ENCODE measurements at regions not wholly inside any gene's neighbourhood (a gene's known extent, or its start where the extent isn't known, plus 50 kb on each side); places are given as distances from the start of the nearest gene placed in this dataset.

DNA sequence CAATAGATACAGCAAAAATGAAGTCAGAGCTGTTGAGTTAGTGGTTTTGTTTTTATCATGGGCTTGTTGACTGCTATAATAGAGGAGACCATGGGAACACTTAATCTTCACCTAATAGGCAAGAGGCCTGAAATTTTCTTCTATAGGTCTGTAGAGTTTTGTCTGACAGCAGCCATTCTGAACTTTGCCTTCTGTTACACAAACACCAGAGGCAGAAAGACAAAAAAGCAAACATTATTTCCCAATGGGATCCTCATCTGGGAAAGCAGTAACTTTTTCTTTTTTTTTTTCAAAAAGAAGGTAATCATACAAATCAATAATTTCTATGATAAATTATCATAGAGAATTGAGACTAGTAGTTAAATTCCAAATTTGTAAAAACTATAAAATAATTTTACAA, 494.1 kb downstream of the TOX3 start:
- ATAC-seq, result no peak
- TF ChIP-seq TOX (CRISPR knock-in tag; IDR thresholded peaks at IDR 0.05; ENCODE audit: borderline replicate concordance) (no peak), OSR1 (CRISPR knock-in tag; IDR thresholded peaks at IDR 0.05) (no peak), ZFP30 (CRISPR knock-in tag; IDR thresholded peaks at IDR 0.05) (no peak), ZFP3 (CRISPR knock-in tag; IDR thresholded peaks at IDR 0.05) (no peak), ZNF8 (CRISPR knock-in tag; IDR thresholded peaks at IDR 0.05) (no peak), BACH2 (CRISPR knock-in tag; IDR thresholded peaks at IDR 0.05; ENCODE audit: borderline replicate concordance) (no peak), ESRRG (CRISPR knock-in tag; IDR thresholded peaks at IDR 0.05) (no peak), PPARA (CRISPR knock-in tag; IDR thresholded peaks at IDR 0.05; ENCODE audit: borderline replicate concordance) (no peak), SNAI2 (CRISPR knock-in tag; IDR thresholded peaks at IDR 0.05) (no peak), ZNF70 (CRISPR knock-in tag; IDR thresholded peaks at IDR 0.05) (no peak), ZNF565 (CRISPR knock-in tag; conservative IDR thresholded peaks at IDR 0.05; ENCODE audit: low read depth) (no peak), GLIS3 (CRISPR knock-in tag; IDR thresholded peaks at IDR 0.05) (no peak), ISL1 (CRISPR knock-in tag; IDR thresholded peaks at IDR 0.05) (no peak), ARNTL (CRISPR knock-in tag; IDR thresholded peaks at IDR 0.05; ENCODE audit: borderline replicate concordance, low read depth) (no peak), ZC3H10 (CRISPR knock-in tag; IDR thresholded peaks at IDR 0.05) (no peak)
- TF ChIP-seq, protein P1, sequence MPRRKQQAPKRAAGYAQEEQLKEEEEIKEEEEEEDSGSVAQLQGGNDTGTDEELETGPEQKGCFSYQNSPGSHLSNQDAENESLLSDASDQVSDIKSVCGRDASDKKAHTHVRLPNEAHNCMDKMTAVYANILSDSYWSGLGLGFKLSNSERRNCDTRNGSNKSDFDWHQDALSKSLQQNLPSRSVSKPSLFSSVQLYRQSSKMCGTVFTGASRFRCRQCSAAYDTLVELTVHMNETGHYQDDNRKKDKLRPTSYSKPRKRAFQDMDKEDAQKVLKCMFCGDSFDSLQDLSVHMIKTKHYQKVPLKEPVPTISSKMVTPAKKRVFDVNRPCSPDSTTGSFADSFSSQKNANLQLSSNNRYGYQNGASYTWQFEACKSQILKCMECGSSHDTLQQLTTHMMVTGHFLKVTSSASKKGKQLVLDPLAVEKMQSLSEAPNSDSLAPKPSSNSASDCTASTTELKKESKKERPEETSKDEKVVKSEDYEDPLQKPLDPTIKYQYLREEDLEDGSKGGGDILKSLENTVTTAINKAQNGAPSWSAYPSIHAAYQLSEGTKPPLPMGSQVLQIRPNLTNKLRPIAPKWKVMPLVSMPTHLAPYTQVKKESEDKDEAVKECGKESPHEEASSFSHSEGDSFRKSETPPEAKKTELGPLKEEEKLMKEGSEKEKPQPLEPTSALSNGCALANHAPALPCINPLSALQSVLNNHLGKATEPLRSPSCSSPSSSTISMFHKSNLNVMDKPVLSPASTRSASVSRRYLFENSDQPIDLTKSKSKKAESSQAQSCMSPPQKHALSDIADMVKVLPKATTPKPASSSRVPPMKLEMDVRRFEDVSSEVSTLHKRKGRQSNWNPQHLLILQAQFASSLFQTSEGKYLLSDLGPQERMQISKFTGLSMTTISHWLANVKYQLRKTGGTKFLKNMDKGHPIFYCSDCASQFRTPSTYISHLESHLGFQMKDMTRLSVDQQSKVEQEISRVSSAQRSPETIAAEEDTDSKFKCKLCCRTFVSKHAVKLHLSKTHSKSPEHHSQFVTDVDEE (CRISPR knock-in tag; IDR thresholded peaks at IDR 0.05), result no peak
- TF ChIP-seq, protein P2, sequence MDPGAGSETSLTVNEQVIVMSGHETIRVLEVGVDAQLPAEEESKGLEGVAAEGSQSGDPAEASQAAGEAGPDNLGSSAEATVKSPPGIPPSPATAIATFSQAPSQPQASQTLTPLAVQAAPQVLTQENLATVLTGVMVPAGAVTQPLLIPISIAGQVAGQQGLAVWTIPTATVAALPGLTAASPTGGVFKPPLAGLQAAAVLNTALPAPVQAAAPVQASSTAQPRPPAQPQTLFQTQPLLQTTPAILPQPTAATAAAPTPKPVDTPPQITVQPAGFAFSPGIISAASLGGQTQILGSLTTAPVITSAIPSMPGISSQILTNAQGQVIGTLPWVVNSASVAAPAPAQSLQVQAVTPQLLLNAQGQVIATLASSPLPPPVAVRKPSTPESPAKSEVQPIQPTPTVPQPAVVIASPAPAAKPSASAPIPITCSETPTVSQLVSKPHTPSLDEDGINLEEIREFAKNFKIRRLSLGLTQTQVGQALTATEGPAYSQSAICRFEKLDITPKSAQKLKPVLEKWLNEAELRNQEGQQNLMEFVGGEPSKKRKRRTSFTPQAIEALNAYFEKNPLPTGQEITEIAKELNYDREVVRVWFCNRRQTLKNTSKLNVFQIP (CRISPR knock-in tag; IDR thresholded peaks at IDR 0.05; ENCODE audit: borderline replicate concordance, low read depth), result no peak
- TF ChIP-seq, protein P3, sequence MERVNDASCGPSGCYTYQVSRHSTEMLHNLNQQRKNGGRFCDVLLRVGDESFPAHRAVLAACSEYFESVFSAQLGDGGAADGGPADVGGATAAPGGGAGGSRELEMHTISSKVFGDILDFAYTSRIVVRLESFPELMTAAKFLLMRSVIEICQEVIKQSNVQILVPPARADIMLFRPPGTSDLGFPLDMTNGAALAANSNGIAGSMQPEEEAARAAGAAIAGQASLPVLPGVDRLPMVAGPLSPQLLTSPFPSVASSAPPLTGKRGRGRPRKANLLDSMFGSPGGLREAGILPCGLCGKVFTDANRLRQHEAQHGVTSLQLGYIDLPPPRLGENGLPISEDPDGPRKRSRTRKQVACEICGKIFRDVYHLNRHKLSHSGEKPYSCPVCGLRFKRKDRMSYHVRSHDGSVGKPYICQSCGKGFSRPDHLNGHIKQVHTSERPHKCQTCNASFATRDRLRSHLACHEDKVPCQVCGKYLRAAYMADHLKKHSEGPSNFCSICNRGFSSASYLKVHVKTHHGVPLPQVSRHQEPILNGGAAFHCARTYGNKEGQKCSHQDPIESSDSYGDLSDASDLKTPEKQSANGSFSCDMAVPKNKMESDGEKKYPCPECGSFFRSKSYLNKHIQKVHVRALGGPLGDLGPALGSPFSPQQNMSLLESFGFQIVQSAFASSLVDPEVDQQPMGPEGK (CRISPR knock-in tag; IDR thresholded peaks at IDR 0.05; ENCODE audit: borderline replicate concordance), result no peak
- TF ChIP-seq, protein P4, sequence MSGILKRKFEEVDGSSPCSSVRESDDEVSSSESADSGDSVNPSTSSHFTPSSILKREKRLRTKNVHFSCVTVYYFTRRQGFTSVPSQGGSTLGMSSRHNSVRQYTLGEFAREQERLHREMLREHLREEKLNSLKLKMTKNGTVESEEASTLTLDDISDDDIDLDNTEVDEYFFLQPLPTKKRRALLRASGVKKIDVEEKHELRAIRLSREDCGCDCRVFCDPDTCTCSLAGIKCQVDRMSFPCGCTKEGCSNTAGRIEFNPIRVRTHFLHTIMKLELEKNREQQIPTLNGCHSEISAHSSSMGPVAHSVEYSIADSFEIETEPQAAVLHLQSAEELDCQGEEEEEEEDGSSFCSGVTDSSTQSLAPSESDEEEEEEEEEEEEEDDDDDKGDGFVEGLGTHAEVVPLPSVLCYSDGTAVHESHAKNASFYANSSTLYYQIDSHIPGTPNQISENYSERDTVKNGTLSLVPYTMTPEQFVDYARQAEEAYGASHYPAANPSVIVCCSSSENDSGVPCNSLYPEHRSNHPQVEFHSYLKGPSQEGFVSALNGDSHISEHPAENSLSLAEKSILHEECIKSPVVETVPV (CRISPR knock-in tag; IDR thresholded peaks at IDR 0.05), result no peak
- TF ChIP-seq, protein P5, sequence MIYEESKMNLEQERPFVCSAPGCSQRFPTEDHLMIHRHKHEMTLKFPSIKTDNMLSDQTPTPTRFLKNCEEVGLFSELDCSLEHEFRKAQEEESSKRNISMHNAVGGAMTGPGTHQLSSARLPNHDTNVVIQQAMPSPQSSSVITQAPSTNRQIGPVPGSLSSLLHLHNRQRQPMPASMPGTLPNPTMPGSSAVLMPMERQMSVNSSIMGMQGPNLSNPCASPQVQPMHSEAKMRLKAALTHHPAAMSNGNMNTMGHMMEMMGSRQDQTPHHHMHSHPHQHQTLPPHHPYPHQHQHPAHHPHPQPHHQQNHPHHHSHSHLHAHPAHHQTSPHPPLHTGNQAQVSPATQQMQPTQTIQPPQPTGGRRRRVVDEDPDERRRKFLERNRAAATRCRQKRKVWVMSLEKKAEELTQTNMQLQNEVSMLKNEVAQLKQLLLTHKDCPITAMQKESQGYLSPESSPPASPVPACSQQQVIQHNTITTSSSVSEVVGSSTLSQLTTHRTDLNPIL (CRISPR knock-in tag; IDR thresholded peaks at IDR 0.05; ENCODE audit: low read depth), result no peak

DNA sequence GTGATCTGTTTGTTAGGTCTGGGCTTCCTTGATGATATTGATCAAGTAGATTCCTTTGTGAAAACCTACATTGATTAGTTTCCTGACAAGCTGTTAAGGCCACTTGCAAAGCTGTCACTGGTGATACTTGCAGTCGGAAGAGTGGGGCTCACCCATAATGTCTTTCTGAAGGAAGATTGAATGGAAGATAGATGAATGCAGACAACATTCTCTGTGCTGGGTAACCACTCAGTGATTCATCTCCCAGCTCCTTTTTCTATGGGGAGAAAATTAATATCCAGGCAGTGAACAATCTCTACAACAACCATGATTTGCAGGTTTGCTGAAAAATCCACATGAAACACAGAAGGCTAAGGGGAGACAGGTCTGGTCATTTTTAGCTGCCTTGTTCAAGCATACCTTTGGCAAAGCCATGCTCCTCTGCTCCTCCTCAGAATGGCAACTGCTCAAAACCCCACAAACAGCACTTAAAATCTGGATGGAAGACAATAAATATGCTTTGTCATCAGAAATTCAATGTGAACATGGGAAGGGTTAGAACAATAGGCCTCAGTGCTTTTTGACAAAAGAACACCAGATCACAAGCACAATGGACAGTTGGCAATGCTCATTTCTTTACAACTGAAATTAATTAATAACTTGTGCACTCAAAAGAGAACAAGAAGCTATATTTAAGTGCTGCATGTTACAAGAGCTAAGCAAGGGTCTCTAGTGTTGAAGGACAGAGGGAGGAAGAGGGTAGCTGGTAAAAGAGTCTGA, 495.4 kb downstream of the TOX3 start:
- no peak for ATAC-seq
- TF ChIP-seq, protein P3 (CRISPR knock-in tag; IDR thresholded peaks at IDR 0.05; ENCODE audit: borderline replicate concordance), result no peak
- TF ChIP-seq, protein P5 (CRISPR knock-in tag; IDR thresholded peaks at IDR 0.05; ENCODE audit: low read depth), result no peak
- no peak for TF ChIP-seq ISL1 (CRISPR knock-in tag; IDR thresholded peaks at IDR 0.05)
- TF ChIP-seq, protein P1 (CRISPR knock-in tag; IDR thresholded peaks at IDR 0.05), result no peak
